ENCODE measurements at regions not wholly inside any gene's neighbourhood (a gene's known extent, or its start where the extent isn't known, plus 50 kb on each side); places are given as distances from the start of the nearest gene placed in this dataset.

GRCh38 chr13:105251293-105251692 lies 1284.2 kb downstream of the EFNB2 start:
- no peak overlapping the region for H3K27ac ChIP-seq
- intact Hi-C loops (cut with DNase I), result no loop called here
- no peaks in the 10 kb centered on the region for H3K36me3 ChIP-seq
- no peak for DNase-seq (ENCODE audit: extremely low spot score in 2 of 2)
- H3K4me1 ChIP-seq, result no peaks in the 10 kb centered on the region
- no peaks in the 10 kb centered on the region for H3K27me3 ChIP-seq
- no peaks in the 10 kb centered on the region for H3K9me3 ChIP-seq
- no peak overlapping the region for H3K4me3 ChIP-seq
- no peak for TF ChIP-seq POLR2A (IDR thresholded peaks at IDR 0.05)
- no peak for TF ChIP-seq CTCF (IDR thresholded peaks at IDR 0.05)
- TF ChIP-seq POLR2AphosphoS5 (IDR thresholded peaks at IDR 0.05; ENCODE audit: insufficient read depth in 1 of 2, low read depth in 1 of 2), result no peak

- Histone ChIP-seq H3K27ac (no peak overlapping the region), H3K36me3 (no peaks in the 10 kb centered on the region), H3K4me3 (no peak overlapping the region), H3K27me3 (no peaks in the 10 kb centered on the region), H3K4me1 (no peaks in the 10 kb centered on the region), H3K9me3 (no peaks in the 10 kb centered on the region)
- no peak for DNase-seq (ENCODE audit: extremely low spot score in 2 of 2)
- no peak for TF ChIP-seq POLR2AphosphoS5 (IDR thresholded peaks at IDR 0.05; ENCODE audit: insufficient read depth in 1 of 2, low read depth in 1 of 2)
- TF ChIP-seq POLR2A (IDR thresholded peaks at IDR 0.05), result no peak
- TF ChIP-seq CTCF (IDR thresholded peaks at IDR 0.05), result no peak
- intact Hi-C loops (cut with DNase I), result no loop called here
Observed at GRCh38 chr13:105247830-105248229, 1287.6 kb downstream of the EFNB2 start.

GRCh38 chr13:105240371-105240770 lies 1295.1 kb downstream of the EFNB2 start:
- no peak overlapping the region for H3K4me3 ChIP-seq
- TF ChIP-seq POLR2AphosphoS5 (IDR thresholded peaks at IDR 0.05; ENCODE audit: insufficient read depth in 1 of 2, low read depth in 1 of 2) (no peak), CTCF (IDR thresholded peaks at IDR 0.05) (no peak), POLR2A (IDR thresholded peaks at IDR 0.05) (no peak)
- no peak overlapping the region for H3K27ac ChIP-seq
- H3K4me1 ChIP-seq, result no peaks in the 10 kb centered on the region
- DNase-seq (ENCODE audit: extremely low spot score in 2 of 2), result no peak
- no peaks in the 10 kb centered on the region for H3K36me3 ChIP-seq
- no peaks in the 10 kb centered on the region for H3K27me3 ChIP-seq
- intact Hi-C loops (cut with DNase I), result no loop called here
- no peaks in the 10 kb centered on the region for H3K9me3 ChIP-seq

GRCh38 chr13:105232439-105232838 lies 1303.0 kb downstream of the EFNB2 start:
- no peaks in the 10 kb centered on the region for H3K27me3 ChIP-seq
- no peak overlapping the region for H3K4me3 ChIP-seq
- DNase-seq (ENCODE audit: extremely low spot score in 2 of 2), result no peak
- H3K9me3 ChIP-seq, result no peaks in the 10 kb centered on the region
- intact Hi-C loops (cut with DNase I), result no loop called here
- H3K36me3 ChIP-seq, result no peaks in the 10 kb centered on the region
- TF ChIP-seq POLR2AphosphoS5 (IDR thresholded peaks at IDR 0.05; ENCODE audit: insufficient read depth in 1 of 2, low read depth in 1 of 2) (no peak), CTCF (IDR thresholded peaks at IDR 0.05) (no peak), POLR2A (IDR thresholded peaks at IDR 0.05) (no peak)
- H3K27ac ChIP-seq, result no peak overlapping the region
- H3K4me1 ChIP-seq, result no peaks in the 10 kb centered on the region

- intact Hi-C loops (cut with DNase I), result no loop called here
- no peaks in the 10 kb centered on the region for H3K4me1 ChIP-seq
- no peaks in the 10 kb centered on the region for H3K27me3 ChIP-seq
- no peaks in the 10 kb centered on the region for H3K36me3 ChIP-seq
- H3K4me3 ChIP-seq, result no peak overlapping the region
- TF ChIP-seq POLR2AphosphoS5 (IDR thresholded peaks at IDR 0.05; ENCODE audit: insufficient read depth in 1 of 2, low read depth in 1 of 2), result no peak
- no peak for TF ChIP-seq POLR2A (IDR thresholded peaks at IDR 0.05)
- TF ChIP-seq CTCF (IDR thresholded peaks at IDR 0.05), result no peak
- no peak for DNase-seq (ENCODE audit: extremely low spot score in 2 of 2)
- H3K9me3 ChIP-seq, result no peaks in the 10 kb centered on the region
- no peak overlapping the region for H3K27ac ChIP-seq
Observed at GRCh38 chr13:105232006-105232405, 1303.5 kb downstream of the EFNB2 start.

All from vagina (tissue), 2 donors.